Vagina (tissue), 2 donors: ENCODE measurements at regions not wholly inside any gene's neighbourhood (a gene's known extent, or its start where the extent isn't known, plus 50 kb on each side); places are given as distances from the start of the nearest gene placed in this dataset.

Experiments
- POLR2A ChIP-seq, 2 donors: fragments of 450-650 bp; IDR thresholded peaks; one replicate each; pipeline ENCODE4 v1.6.1; 2017; ENCODE audit warnings: antibody characterized with exemption in 2 of 2, mild to moderate bottlenecking in 2 of 2, moderate library complexity in 2 of 2
- POLR2AphosphoS5 ChIP-seq, 2 donors: sonication (generic); formaldehyde crosslinking; IDR thresholded peaks; one replicate each; pipeline ENCODE4 v1.9.0; 2017; ENCODE audit warnings: antibody characterized with exemption in 2 of 2, mild to moderate bottlenecking in 2 of 2, low read depth in 1 of 2; ENCODE audit not compliant: insufficient read depth in 1 of 2

DNA sequence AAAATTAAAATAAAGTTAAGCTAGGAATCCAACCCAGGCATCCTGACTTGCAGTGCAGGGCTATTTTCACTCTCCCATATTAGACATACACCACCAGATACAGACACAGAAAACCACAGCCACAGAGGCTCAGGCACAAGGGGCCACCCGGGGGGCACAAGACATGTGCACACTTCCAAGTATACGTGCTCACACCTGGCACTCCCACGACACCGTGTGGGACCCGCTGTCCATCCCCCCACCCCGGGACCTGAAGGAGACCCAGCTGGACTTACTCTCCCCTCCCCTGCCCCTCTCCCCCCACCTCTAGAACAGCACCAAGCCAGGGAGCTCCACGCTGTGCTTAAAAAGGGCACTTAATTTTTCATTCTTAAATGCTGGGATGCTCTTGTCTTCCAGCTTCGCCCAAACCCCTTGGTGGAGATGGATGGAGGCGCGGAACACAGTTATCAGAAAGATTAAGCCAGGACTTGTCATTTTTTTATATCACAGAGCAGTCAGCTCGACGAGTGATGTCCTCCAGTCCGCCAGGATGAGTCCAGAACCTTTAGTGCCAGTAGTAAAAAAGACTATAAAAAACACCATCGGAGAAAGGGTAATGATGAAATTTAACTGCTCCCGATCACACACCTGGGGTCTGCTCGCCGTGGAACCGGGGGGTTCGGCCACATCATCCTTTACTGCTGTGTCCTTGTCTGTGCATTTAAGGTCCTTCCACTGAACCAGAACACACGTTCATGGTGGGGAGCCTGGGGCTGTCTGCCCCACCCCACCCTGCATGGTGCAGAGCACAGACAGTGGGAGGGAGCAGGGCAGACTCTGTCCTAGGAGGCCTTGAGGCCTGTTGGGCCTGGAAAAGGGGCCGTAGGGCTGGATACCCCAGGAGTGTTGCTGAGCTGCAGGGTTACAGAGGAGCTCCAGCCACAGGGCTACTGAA, 73.3 kb upstream of the LHX1 start:
- no peak for TF ChIP-seq POLR2A (IDR thresholded peaks at IDR 0.05)
- TF ChIP-seq POLR2AphosphoS5 (IDR thresholded peaks at IDR 0.05; ENCODE audit: insufficient read depth in 1 of 2, low read depth in 1 of 2), result no peak
